Hematopoietic multipotent progenitor cell treated with erythropoietin and hydrocortisone succinate and interleukin-3 and kit ligand, for 6 days (in vitro differentiated cells): ENCODE measurements at regions not wholly inside any gene's neighbourhood (a gene's known extent, or its start where the extent isn't known, plus 50 kb on each side); places are given as distances from the start of the nearest gene placed in this dataset.

Source experiments
- DNase-seq: peaks from one replicate; pipeline ENCODE4 v3.0.0-alpha.2; 2015

- DNase-seq: peak; percentile 50
Observed at GRCh38 chr10:28250782-28251181, 52.1 kb downstream of the MPP7 start.

GRCh38 chr10:28250358-28250757 lies 52.5 kb downstream of the MPP7 start:
- no peak for DNase-seq

- no peak for DNase-seq
Observed at GRCh38 chr10:28249512-28249911, 53.4 kb downstream of the MPP7 start.

- peak; percentile 46 for DNase-seq
Observed at GRCh38 chr10:28248092-28248491, 54.8 kb downstream of the MPP7 start.

- DNase-seq: no peak
Observed at GRCh38 chr10:28246023-28246422, 56.8 kb downstream of the MPP7 start.

- DNase-seq: no peak
Observed at GRCh38 chr10:28243923-28244322, 58.9 kb downstream of the MPP7 start.

GRCh38 chr10:28242555-28243204 lies 60.2 kb downstream of the MPP7 start:
- no peak for DNase-seq

GRCh38 chr10:28241741-28242399 lies 61.0 kb downstream of the MPP7 start:
- DNase-seq: peak; percentile 82

- no peak for DNase-seq
Observed at GRCh38 chr10:28240400-28240799, 62.5 kb downstream of the MPP7 start.

GRCh38 chr10:28236591-28236990 lies 66.3 kb downstream of the MPP7 start:
- no peak for DNase-seq

- DNase-seq: no peak
Observed at GRCh38 chr10:28220811-28221210, 82.1 kb downstream of the MPP7 start.

- DNase-seq: no peak
Observed at GRCh38 chr10:28219251-28219650, 83.6 kb downstream of the MPP7 start.

GRCh38 chr10:28217848-28218247 lies 85.0 kb downstream of the MPP7 start:
- DNase-seq: no peak

- no peak for DNase-seq
Observed at GRCh38 chr10:28215930-28216329, 86.9 kb downstream of the MPP7 start.

GRCh38 chr10:28214219-28214618 lies 88.6 kb downstream of the MPP7 start:
- DNase-seq: no peak

- DNase-seq: no peak
Observed at GRCh38 chr10:28211759-28212158, 91.1 kb downstream of the MPP7 start.

GRCh38 chr10:28207799-28208198 lies 95.1 kb downstream of the MPP7 start:
- DNase-seq: no peak

- peak; percentile 3 for DNase-seq
Observed at GRCh38 chr10:28202941-28203352, 99.9 kb downstream of the MPP7 start.

- DNase-seq: no peak
Observed at GRCh38 chr10:28201410-28202400, 101.2 kb downstream of the MPP7 start.

- no peak for DNase-seq
Observed at GRCh38 chr10:28200775-28201174, 102.1 kb downstream of the MPP7 start.

GRCh38 chr10:28199941-28200340 lies 102.9 kb downstream of the MPP7 start:
- DNase-seq: no peak

- no peak for DNase-seq
Observed at GRCh38 chr10:28190196-28190595, 112.7 kb downstream of the MPP7 start.

GRCh38 chr10:28188526-28188925 lies 114.3 kb downstream of the MPP7 start:
- no peak for DNase-seq
